Ramos (cell line): ENCODE measurements at regions not wholly inside any gene's neighbourhood (a gene's known extent, or its start where the extent isn't known, plus 50 kb on each side); places are given as distances from the start of the nearest gene placed in this dataset.

Source experiments
- in situ Hi-C: fragments of 300-500 bp; cut with MboI; formaldehyde crosslinking; loops from one replicate; pipeline ENCODE4 v1.14.3; 2022; ENCODE audit warnings: low sequenced_read_pairs; ENCODE audit not compliant: unreplicated experiment

DNA sequence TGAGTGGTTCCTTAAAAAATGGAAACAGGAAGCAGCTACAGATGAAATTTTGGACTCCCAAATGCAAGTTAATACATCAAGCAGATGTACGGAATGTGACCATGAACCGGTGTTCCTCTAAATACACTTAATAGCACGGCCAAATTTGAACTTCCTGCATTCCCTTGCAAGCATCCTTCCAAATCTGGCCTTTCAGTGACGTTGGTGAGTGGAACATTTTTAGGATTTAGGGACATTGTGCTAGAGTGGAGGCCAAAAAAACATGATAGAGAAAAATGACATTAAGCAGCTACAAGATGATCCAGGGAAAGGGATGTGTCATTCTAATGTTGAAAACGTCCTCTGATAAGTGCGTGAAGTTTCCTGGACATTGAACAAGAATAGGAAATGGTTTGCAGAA is 62.1 kb downstream of the CTAGE1 start:
- in situ Hi-C loops: no loop called here

DNA sequence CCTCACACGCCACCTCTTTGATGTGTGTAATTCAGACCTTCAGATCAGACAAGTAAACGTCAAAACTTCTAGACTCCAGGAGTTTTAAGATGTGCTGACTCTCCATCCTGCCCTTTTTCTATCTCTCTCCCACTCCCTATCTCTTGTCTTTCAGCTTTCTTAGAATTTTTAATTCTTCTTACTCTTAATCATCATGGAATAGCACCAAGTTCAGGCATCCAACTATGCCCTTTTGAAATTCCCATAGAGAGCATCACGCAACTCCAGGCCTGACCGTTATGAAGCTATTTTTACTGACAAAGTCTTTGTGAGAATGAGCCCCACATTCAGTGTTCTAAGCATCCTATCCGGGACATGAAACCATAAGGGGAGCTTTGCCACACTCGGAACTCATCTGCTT is 62.6 kb downstream of the CTAGE1 start:
- in situ Hi-C loops: no loop called here

DNA sequence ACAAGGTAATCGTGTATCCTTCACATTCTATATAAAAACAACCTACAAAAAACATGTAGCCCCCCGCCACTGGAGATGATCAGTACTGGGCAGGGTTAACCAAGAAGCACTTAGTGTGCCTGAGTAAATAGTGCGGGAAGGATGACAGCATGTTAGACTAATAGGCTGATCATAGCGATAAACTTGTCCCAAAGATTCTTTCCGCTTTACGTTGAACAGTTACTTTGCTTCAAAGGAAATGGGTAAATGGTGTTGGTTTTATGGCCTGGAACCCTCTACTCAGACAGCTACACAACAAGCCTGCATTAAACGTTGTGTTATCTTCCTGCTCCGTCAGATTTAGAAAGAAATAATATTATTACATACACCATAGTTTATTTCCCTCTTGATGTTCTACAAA is 67.7 kb downstream of the CTAGE1 start:
- in situ Hi-C loops: no loop called here

DNA sequence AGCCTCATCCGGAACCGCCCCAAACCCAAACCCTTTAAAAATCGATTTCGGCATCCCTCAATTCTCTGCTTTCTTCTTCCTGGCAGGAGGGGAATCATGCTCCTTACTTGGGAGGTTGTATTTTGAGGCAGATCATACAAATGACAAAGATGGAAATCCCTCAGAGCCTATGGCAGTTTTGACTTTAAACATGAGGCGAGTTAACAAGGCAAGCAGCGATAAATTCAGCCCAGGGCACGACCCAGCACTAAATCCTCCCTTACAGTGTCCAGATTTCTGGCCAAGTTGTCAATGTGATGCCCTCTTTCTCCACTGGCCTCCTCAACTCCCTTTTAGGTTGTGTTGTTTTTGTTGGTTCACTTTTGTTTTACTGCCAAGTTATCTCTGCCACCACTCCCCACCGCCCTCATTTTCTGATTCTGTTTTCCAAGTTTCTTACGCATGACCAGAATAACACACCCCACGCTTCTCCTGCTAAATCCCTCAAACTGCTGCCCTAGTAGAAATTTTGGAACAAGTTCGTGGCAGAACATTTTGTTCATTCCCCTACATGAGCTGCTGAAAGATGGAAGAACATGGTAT is 68.3 kb downstream of the CTAGE1 start:
- in situ Hi-C loops: no loop called here

DNA sequence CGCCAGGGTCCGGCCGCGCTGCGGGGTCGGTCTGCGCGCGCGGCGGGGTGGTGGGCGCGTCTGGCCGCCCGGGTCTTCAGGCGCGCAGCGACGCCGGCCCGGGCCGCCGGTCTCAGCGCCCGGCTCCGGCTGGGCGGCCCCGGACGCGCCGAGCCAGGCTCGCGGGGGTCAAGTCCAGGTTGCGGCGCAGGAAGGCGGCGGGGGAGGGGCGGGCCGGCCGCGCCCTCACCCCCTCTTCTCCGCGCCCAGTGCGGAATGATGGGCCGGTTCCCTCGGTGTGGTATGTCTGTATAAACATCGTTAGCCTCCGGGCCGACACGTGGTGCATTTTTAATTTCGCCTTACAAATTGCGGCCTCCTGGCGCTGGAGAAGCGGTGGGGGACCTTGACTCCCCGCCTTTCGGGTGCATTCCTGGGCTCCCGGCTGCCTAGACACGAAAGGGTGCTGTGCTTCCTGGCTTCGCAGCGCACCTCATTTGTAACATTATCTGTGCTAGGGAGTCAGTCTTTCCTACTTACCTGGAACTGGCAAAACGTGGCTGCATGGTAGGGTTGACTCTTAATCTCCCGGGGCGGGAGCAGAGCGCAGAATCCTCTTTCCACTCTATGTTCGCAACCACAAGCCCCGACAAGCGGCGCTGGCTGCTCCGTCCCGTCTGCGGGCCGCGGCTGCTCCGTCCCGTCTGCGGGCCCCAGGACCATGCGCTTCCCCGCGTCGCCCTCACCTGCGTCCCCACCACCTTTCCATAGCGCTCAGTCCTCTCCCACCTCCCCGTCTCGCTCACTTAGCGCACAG is 69.0 kb downstream of the CTAGE1 start:
- in situ Hi-C loops: no loop called here

DNA sequence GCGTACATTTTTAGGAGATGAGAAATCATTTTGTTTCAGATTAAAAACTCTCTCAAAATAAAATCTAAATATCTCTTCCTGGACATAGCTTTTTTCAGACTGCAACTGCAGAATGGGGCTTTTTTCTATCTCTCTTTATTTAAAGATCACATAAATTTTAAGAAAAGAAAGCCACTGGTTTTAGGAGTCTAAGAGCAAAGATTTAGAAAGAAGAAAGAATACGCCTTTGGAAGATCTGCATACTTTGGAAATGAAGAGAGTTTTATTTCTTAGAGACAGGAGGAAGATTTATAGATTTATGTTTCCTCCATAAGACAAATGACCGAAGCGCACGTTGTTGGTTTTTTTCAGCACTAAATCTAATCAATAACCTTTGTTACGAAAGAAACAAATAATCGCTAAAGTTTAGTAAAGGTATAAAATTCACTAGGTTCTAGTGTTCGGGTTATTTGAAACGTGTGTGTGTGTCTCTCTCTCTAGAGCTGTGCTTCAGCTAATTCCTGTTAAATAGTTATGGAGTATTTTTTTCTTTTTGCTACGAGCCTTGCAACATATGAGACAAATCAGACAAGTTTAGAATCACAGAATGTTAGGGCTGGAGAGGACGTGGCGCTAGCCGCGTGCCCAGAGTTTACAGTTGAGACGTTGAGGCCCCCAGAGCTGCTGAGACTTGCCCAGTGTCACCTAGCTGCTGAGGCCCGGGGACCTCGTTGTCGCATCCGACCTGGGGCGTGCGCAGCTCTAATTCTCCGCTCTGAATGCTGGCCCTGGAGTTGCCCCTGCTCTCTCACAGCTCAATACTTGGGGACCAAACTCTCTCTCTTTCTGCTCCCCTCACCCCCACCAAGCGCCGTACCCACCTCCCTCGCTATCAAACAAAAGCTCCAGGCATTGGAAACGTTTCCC is 69.9 kb downstream of the CTAGE1 start:
- in situ Hi-C loops: no loop called here

DNA sequence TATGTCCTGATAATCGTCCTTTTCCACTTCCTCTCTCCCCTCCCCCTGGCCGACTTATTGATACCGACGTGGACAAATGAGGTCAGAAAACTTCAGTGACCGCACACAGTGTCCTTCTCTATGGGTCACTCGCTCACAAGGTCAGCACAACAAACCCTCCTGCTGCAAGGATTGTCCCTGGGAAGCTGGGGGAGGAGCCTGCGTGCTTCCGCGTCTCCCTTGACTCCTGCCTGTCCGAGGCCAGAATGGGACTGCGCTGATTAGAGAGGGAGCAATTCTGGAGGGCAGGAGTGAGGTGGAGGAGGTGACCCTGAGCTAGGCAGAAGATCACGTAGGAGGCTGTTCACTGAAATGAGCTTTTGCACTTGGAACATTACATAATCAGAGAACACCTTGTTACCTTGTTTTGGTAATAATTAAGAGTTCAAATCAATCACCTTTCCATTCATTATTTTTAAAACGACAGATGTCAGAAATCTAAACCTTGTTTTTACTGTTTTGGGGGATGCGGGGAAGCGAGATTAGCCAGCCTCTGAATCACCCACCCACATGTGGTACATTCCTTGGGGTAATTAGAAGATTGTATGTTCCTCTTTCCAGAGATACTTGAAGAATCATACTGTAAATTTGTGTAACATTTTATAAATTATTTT is 70.6 kb downstream of the CTAGE1 start:
- in situ Hi-C loops: no loop called here

DNA sequence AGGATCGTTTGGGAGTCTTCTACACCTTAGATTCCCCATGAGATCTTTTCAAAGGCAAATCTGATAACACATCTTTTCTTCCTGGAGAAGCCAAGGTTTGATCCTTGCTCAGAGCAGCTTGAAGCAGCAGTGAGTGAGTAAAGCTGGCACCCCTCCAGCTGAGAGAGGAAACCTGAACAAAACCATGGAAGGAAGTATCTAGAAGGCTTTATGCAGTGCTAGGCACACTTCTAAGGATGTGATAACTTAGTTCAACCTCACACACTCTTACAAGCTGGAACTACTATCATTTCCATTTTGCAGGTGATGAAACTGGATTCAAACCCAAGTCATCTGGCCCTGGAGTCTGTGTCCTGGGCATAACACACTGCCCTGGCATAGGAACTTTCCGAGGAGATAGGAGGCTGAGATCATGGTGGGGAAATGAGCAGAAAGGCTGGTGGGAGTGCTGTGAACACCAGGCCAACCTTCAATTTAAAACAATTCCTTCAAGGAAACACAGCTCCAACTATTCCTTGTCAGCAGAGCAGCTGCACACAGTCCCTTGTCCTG is 71.2 kb downstream of the CTAGE1 start:
- in situ Hi-C loops: no loop called here

DNA sequence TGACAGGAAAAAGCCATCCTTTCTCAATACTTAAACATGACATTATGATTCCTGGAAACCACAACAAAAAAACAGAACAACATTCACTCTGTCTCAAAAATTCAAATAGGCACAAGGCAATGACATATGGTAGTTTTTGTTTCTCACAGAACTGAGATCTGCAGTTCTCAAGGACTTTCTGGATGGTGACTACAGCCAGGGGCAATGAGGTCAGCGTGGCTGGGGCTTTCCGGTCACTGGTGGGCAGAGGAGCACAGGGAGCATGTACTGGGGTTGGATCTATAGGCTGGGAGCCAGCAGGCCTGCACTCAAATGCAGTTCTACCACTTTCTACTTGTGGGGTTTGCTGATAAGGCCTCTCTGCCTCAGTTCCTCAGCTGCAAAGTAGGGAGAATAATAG is 72.0 kb downstream of the CTAGE1 start:
- in situ Hi-C loops: no loop called here

DNA sequence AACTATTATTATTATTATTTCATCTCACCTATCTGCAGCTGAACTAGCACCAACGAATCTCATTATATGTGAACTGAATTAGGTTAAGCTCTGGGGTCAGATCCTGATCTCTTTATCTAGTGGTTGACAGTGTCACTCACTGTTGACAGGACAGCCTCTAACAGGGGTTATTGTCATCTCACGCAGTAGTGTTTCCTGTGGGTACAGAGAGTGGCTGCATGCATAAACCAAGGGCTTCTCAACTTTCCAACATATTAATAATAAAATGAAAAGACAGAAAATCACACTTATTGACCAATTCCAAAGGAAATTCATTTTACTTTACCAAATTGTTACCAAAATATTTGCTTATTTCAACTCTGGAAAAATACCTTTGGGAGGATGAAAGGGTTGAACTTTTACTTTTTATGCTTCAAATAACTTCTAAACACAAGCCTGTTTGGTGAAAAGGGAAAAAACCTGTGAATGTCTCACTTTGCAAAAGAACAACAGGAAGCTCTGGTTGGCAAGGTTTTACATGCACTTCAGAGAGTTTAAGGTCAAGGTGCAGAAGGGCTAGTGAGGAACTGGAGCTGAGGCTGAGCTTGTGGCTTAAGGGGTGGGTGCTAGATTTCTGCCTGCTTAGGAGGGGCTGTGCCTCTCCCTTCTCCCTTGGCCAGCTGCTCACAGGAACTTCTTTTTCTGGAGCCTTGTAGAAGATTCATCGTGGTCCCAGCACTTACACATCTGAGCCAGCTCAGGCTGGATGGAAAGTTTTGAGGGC is 72.6 kb downstream of the CTAGE1 start:
- in situ Hi-C loops: no loop called here

DNA sequence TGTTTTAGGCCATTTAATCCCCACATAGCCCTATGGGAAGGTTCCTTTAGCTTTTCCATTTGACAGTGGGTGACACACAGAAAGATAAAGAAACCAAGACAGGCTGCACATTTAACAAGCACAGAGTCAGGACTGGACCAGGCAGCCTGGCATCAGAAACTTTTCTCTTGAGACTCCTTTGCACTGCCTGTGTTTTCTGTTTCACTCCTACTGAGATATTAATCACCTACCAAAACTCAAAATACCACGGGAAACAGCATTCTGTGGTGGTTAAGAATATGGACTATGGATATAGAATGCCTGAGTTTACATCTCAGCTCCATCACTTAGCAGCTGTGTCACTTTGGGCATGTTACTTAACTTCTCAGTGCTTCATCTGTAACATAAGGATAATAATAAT is 73.3 kb downstream of the CTAGE1 start:
- in situ Hi-C loops: no loop called here

DNA sequence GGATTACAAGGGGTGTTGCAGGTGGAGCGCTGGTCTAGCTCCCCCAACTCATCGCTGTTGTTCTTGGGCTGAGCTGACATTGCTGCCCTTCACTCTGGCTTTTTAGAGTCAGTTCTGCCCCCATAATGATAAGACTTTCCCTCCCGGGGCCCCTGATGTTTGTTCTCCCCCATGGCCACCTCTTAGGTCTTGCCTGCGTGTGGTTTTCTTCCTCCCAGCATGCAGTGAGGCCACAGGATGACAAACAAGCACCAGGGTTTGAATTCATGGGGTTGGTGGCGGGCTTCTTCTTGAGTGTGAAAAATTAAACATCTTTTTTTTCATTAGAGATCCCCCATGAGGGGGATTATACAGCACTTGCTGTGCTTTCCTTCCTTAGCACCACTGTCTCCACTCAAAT is 74.1 kb downstream of the CTAGE1 start:
- in situ Hi-C loops: no loop called here

DNA sequence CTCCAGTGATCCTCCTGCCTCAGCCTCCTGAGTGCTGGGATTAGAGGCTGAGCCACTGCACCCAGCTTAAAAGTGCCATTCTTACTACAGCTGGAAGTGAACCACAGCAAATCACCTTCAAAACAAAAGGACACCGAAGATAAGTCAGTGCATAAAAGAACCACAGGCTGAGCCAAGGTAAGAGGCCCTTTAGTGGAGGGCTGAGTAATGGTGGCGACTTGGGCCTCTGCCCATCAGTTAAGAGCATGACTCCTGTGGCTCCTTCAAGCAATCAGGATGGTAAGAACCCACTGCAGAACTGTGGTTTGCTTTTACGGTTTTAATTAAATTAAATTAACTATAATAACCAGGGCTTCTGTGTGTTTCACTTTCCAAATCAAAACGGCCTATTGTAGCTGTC is 75.1 kb downstream of the CTAGE1 start:
- in situ Hi-C loops: no loop called here

DNA sequence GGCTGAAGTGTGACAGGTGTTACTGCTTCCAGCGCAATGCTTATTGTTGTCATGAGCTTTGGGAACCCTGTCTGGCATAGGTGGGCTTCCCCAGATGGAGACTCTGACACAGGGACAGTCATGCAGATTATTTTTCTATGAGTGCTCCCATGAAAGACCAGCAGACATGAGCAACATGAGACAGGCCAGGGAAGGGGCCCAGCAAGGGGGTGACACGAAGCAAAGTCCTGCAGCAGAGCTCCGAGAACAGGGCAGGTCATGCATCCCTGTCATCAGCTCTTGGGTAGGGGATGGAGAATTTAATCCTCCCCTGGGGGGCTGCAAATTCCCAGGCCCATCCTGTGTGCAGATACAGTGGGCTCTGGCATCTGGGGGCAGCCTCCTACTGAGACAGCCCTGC is 77.4 kb downstream of the CTAGE1 start:
- in situ Hi-C loops: no loop called here

DNA sequence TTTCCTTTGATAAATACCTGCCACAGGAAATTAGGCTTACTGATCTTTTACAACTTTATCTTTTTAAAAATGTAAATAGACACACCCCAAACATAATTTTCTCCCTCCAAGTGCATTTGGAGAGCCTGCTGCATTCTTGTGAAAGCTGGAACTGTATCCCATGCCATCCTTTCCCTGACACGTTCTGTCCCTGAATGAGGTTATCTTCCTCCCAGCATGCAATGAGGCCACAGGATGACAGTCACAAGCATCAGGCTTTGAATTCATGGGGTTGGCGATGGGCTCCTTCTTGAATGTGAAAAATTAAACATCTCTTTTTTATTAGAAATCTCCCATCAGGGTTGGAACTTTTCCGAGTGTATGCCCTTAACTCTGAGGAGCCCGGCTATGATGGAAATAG is 77.8 kb downstream of the CTAGE1 start:
- in situ Hi-C loops: no loop called here

DNA sequence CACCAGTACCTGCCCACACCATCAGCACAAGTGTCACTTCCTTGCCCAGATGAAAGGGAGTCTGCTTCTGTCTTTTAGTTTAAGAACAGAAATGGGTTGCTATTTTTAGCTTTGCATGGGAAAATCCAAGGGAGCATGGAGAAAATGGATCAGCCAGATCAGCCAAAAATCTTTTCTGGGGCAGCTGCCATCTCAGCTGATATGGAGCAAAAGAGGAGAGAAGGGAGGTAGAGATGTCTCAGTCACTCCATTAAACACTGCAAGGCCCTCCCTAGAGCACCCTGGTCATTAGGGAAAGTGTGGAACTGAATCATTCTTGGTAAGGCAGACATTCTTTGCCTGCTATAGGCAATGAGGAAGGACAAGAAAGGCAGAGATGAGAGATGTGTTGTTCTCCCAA is 79.9 kb downstream of the CTAGE1 start:
- in situ Hi-C loops: no loop called here

DNA sequence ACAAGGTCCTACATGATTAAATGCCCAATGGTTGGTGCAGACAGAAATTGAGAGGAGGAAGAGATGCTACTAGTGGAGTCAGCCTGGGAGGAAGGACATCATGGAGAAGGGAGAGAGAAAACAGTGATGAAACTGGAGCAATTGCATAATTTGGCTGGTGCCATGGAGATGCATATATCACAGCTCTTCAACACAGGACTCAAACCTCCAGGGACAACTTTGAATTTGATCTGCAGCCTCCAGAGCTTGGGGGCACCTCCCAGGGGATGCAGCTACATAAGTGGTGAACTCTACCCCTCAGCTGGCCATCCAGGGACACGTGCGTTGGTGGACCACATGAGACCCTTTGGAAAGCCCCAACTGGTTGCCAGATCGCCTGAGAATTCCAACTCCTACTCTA is 80.4 kb downstream of the CTAGE1 start:
- in situ Hi-C loops: no loop called here

DNA sequence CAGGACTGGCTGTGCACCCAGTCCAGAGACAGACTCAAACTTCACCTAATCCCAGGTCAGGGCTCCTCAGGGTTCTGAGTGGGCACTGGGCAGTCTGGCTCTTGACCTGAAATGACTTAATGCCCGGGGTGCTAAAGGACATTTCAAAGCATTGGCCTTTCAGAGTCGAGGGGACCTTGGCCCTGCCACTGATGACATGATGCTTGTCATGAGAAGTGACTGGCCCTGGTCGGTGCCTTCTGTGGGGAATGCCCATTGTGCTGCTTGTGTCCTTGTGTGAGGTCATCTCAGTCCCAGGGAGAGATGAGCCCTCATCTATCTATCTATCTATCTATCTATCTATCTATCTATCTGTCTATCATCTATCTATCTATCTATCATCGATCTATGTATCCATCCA is 81.3 kb downstream of the CTAGE1 start:
- in situ Hi-C loops: no loop called here

DNA sequence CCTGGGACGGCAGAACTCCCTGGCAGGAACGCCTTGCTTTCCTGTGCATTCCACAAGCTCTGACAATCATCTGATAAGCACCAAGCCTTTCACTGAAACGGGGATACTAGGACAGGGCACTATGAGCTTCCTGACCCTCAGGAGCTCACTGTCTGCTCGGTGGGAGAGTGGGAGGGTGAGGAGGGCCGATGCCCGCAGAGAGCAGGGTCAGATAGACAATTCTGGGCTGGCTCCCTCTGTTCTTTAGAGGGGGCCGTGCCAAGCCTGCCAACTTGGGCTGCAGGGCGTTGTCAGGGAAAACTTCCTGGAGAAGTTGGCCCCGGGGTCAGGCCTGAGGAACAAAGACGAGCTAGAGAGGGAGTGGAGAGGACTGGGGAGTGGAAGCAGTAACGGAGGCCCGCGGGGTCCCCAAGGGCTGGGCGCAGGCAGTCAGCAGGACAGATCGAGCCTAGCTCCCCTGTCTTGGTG is 82.0 kb downstream of the CTAGE1 start:
- in situ Hi-C loops: no loop called here

DNA sequence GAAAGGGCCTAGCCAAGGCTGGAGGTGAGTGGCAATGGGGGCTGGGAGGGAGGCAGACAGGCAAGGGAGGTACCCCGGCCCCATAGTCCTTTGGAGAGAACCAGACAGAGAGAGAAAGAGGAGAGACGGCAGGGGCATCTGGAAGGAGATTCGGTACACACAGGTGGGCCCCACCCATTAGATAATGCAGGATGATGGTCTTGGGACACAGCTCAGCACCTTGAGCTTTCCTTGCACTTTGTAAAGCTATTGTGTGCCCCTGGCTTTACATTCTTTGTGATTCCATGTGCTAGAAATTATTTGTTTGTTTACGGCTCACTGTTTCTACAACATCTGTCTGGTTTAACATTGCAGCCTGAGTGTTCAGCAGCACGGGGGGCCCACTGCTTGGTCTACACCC is 83.1 kb downstream of the CTAGE1 start:
- in situ Hi-C loops: no loop called here
